T-helper 2 cell treated with Interferon-gamma antibody and Interleukin-4, amounts not matched to agents 5 μg/mL and 100 μg/mL, for 36 hours (primary cell): ENCODE measurements at regions not wholly inside any gene's neighbourhood (a gene's known extent, or its start where the extent isn't known, plus 50 kb on each side); places are given as distances from the start of the nearest gene placed in this dataset.

Source experiments
- DNase-seq: peaks from one replicate; pipeline ENCODE4 v3.0.0; 2021; ENCODE audit warnings: low spot score
- H3K27ac Mint-ChIP-seq: one replicate; pipeline ENCODE4 v1.8.0; 2021; ENCODE audit warnings: mild to moderate bottlenecking, mixed read lengths
- H3K27me3 Mint-ChIP-seq: one replicate; pipeline ENCODE4 v1.8.0; 2021; ENCODE audit warnings: low read depth, mixed read lengths
- H3K36me3 Mint-ChIP-seq: one replicate; pipeline ENCODE4 v1.8.0; 2021; ENCODE audit warnings: low read depth, mixed read lengths
- H3K4me1 Mint-ChIP-seq: one replicate; pipeline ENCODE4 v1.8.0; 2021; ENCODE audit warnings: low read depth, mixed read lengths
- H3K4me3 Mint-ChIP-seq: one replicate; pipeline ENCODE4 v1.8.0; 2022; ENCODE audit warnings: mild to moderate bottlenecking, moderate library complexity, mixed read lengths
- H3K9me3 Mint-ChIP-seq: one replicate; pipeline ENCODE4 v1.8.0; 2021; ENCODE audit warnings: mixed read lengths

GRCh38 chr20:23189341-23189740 is 103.2 kb upstream of the CD93 start:
- Mint-ChIP-seq H3K27ac (no peak overlapping the region), H3K27me3 (peaks cover 10% of the 10 kb centered on the region), H3K36me3 (no peaks in the 10 kb centered on the region), H3K4me1 (no peaks in the 10 kb centered on the region), H3K4me3 (no peak overlapping the region), H3K9me3 (no peaks in the 10 kb centered on the region)
- no peak for DNase-seq

GRCh38 chr20:23188377-23189169 is 102.4 kb upstream of the CD93 start:
- no peak for DNase-seq
- Mint-ChIP-seq H3K4me3 (no peak overlapping the region), H3K4me1 (no peaks in the 10 kb centered on the region), H3K27ac (no peak overlapping the region), H3K9me3 (no peaks in the 10 kb centered on the region), H3K27me3 (peaks cover 13% of the 10 kb centered on the region), H3K36me3 (no peaks in the 10 kb centered on the region)

- H3K36me3 Mint-ChIP-seq: no peaks in the 10 kb centered on the region
- no peak for DNase-seq
These were observed 101.6 kb upstream of the CD93 start for GRCh38 chr20:23187751-23188150.

GRCh38 chr20:23186808-23187207 is 100.7 kb upstream of the CD93 start:
- no peak for DNase-seq
- Mint-ChIP-seq H3K36me3 (no peaks in the 10 kb centered on the region), H3K4me1 (no peaks in the 10 kb centered on the region), H3K4me3 (no peak overlapping the region), H3K9me3 (no peaks in the 10 kb centered on the region), H3K27me3 (peaks cover 7% of the 10 kb centered on the region), H3K27ac (no peak overlapping the region)

More at GRCh38 chr20:23187751-23188150, 101.6 kb upstream of the CD93 start:
- Mint-ChIP-seq H3K4me3 (no peak overlapping the region), H3K9me3 (no peaks in the 10 kb centered on the region), H3K4me1 (no peaks in the 10 kb centered on the region), H3K27me3 (peaks cover 12% of the 10 kb centered on the region), H3K27ac (no peak overlapping the region)

GRCh38 chr20:23180451-23180921 is 94.4 kb upstream of the CD93 start:
- DNase-seq: no peak
- Mint-ChIP-seq H3K4me3 (no peak overlapping the region), H3K4me1 (no peaks in the 10 kb centered on the region), H3K27ac (no peak overlapping the region), H3K36me3 (no peaks in the 10 kb centered on the region), H3K9me3 (no peaks in the 10 kb centered on the region), H3K27me3 (peaks cover 9% of the 10 kb centered on the region)

GRCh38 chr20:23179766-23180403 is 93.8 kb upstream of the CD93 start:
- H3K27me3 Mint-ChIP-seq: peaks cover 15% of the 10 kb centered on the region
- no peak overlapping the region for H3K27ac Mint-ChIP-seq
- no peaks in the 10 kb centered on the region for H3K9me3 Mint-ChIP-seq
- H3K4me1 Mint-ChIP-seq: no peaks in the 10 kb centered on the region
- no peaks in the 10 kb centered on the region for H3K36me3 Mint-ChIP-seq
- H3K4me3 Mint-ChIP-seq: no peak overlapping the region
- no peak for DNase-seq

- no peak overlapping the region for H3K4me3 Mint-ChIP-seq
- H3K36me3 Mint-ChIP-seq: no peaks in the 10 kb centered on the region
- peaks cover 19% of the 10 kb centered on the region for H3K27me3 Mint-ChIP-seq
- H3K4me1 Mint-ChIP-seq: no peaks in the 10 kb centered on the region
- H3K27ac Mint-ChIP-seq: no peak overlapping the region
- no peak for DNase-seq
- no peaks in the 10 kb centered on the region for H3K9me3 Mint-ChIP-seq
These were observed 92.7 kb upstream of the CD93 start for GRCh38 chr20:23178806-23179205.

GRCh38 chr20:23174821-23175220 is 88.7 kb upstream of the CD93 start:
- Mint-ChIP-seq H3K27ac (no peak overlapping the region), H3K4me1 (no peaks in the 10 kb centered on the region), H3K36me3 (no peaks in the 10 kb centered on the region), H3K4me3 (no peak overlapping the region), H3K27me3 (peaks cover 36% of the 10 kb centered on the region), H3K9me3 (no peaks in the 10 kb centered on the region)
- no peak for DNase-seq

GRCh38 chr20:23167431-23167830 is 81.3 kb upstream of the CD93 start:
- peaks cover 13% of the 10 kb centered on the region for H3K27me3 Mint-ChIP-seq
- no peaks in the 10 kb centered on the region for H3K9me3 Mint-ChIP-seq

GRCh38 chr20:23166563-23166962 is 80.4 kb upstream of the CD93 start:
- Mint-ChIP-seq H3K9me3 (no peaks in the 10 kb centered on the region), H3K27me3 (peaks cover 6% of the 10 kb centered on the region), H3K27ac (no peak overlapping the region), H3K4me1 (no peaks in the 10 kb centered on the region), H3K4me3 (no peak overlapping the region), H3K36me3 (no peaks in the 10 kb centered on the region)
- DNase-seq: no peak

More at GRCh38 chr20:23167431-23167830, 81.3 kb upstream of the CD93 start:
- H3K4me3 Mint-ChIP-seq: no peak overlapping the region
- H3K36me3 Mint-ChIP-seq: no peaks in the 10 kb centered on the region
- no peak for DNase-seq
- H3K27ac Mint-ChIP-seq: no peak overlapping the region
- H3K4me1 Mint-ChIP-seq: no peaks in the 10 kb centered on the region

GRCh38 chr20:23165964-23166363 is 79.8 kb upstream of the CD93 start:
- H3K4me3 Mint-ChIP-seq: no peak overlapping the region

GRCh38 chr20:23165307-23165750 is 79.2 kb upstream of the CD93 start:
- no peaks in the 10 kb centered on the region for H3K9me3 Mint-ChIP-seq
- H3K4me3 Mint-ChIP-seq: no peak overlapping the region
- no peaks in the 10 kb centered on the region for H3K36me3 Mint-ChIP-seq
- H3K27ac Mint-ChIP-seq: no peak overlapping the region
- peaks cover 4% of the 10 kb centered on the region for H3K4me1 Mint-ChIP-seq
- H3K27me3 Mint-ChIP-seq: peaks cover 4% of the 10 kb centered on the region
- DNase-seq: no peak

More at GRCh38 chr20:23165964-23166363, 79.8 kb upstream of the CD93 start:
- no peak for DNase-seq
- Mint-ChIP-seq H3K4me1 (no peaks in the 10 kb centered on the region), H3K27ac (no peak overlapping the region), H3K36me3 (no peaks in the 10 kb centered on the region), H3K27me3 (peaks cover 4% of the 10 kb centered on the region), H3K9me3 (no peaks in the 10 kb centered on the region)

- H3K4me1 Mint-ChIP-seq: peaks cover 14% of the 10 kb centered on the region
- DNase-seq: no peak
- peaks cover 2% of the 10 kb centered on the region for H3K27me3 Mint-ChIP-seq
- H3K27ac Mint-ChIP-seq: no peak overlapping the region
- H3K4me3 Mint-ChIP-seq: no peak overlapping the region
- no peaks in the 10 kb centered on the region for H3K36me3 Mint-ChIP-seq
- no peaks in the 10 kb centered on the region for H3K9me3 Mint-ChIP-seq
These were observed 78.1 kb upstream of the CD93 start for GRCh38 chr20:23164176-23164601.

- Mint-ChIP-seq H3K36me3 (no peaks in the 10 kb centered on the region), H3K27me3 (peaks cover 2% of the 10 kb centered on the region), H3K27ac (no peak overlapping the region), H3K4me1 (peaks cover 18% of the 10 kb centered on the region), H3K9me3 (no peaks in the 10 kb centered on the region), H3K4me3 (no peak overlapping the region)
- DNase-seq: no peak
These were observed 77.4 kb upstream of the CD93 start for GRCh38 chr20:23163562-23163961.
